CD4-positive, alpha-beta T cell (primary cell): ENCODE measurements at regions not wholly inside any gene's neighbourhood (a gene's known extent, or its start where the extent isn't known, plus 50 kb on each side); places are given as distances from the start of the nearest gene placed in this dataset.

Source experiments
- ATAC-seq: fragments of 200-7000 bp; cut with Tn5 transposase; one replicate; pipeline ENCODE4 v1.10.0; 2022; ENCODE audit warnings: mild to moderate bottlenecking; ENCODE audit not compliant: poor library complexity
- CTCF ChIA-PET: fragments of 350-600 bp; sonication (Branson Sonifier 250); formaldehyde crosslinking; loops from one replicate; lab custom pipeline; 2021; ENCODE audit warnings: antibody characterized with exemption, inconsistent platforms; lab: Charles Lee
- POLR2A ChIA-PET: fragments of 350-600 bp; sonication (Branson Sonifier 250); formaldehyde crosslinking; loops from one replicate; lab custom pipeline; 2021; ENCODE audit warnings: antibody characterized with exemption, inconsistent platforms; lab: Charles Lee
- DNase-seq, 14 experiments: peaks; one replicate each; pipeline ENCODE4 v3.0.0-alpha.2; 2013 to 2020; ENCODE audit warnings: mixed read lengths in 2 of 14
- H3K27ac ChIP-seq, 2 donors: one replicate each; pipeline versions ENCODE4 v1.5.1 to v1.7.0; 2013; ENCODE audit warnings: low read length in 2 of 2, low read depth in 1 of 2, mild to moderate bottlenecking in 1 of 2
- H3K27me3 ChIP-seq, 2 experiments: 1 replicate in 1 of 2; 2 replicates in 1 of 2; pipeline versions ENCODE4 v1.6.1 to v1.7.0; 2013; ENCODE audit warnings: low read length in 2 of 2, control low read depth in 1 of 2, mild to moderate bottlenecking in 1 of 2, moderate library complexity in 1 of 2; ENCODE audit not compliant: insufficient read depth in 2 of 2, control insufficient read depth in 1 of 2
- H3K36me3 ChIP-seq: one replicate; pipeline ENCODE4 v1.6.1; 2013; ENCODE audit warnings: low read length, control low read depth; ENCODE audit not compliant: insufficient read depth
- H3K4me1 ChIP-seq: one replicate; pipeline ENCODE4 v1.6.1; 2013; ENCODE audit warnings: low read length, control low read depth; ENCODE audit not compliant: insufficient read depth
- H3K4me3 ChIP-seq: one replicate; pipeline ENCODE4 v1.5.1; 2013; ENCODE audit warnings: mild to moderate bottlenecking, low read length, moderate library complexity
- H3K9me3 ChIP-seq, 2 experiments: 1 replicate in 1 of 2; 2 replicates in 1 of 2; pipeline versions ENCODE4 v1.6.1 to v1.7.0; 2013; ENCODE audit warnings: low read length in 2 of 2, mild to moderate bottlenecking in 2 of 2, control low read depth in 1 of 2, moderate library complexity in 1 of 2; ENCODE audit not compliant: control insufficient read depth in 1 of 2, insufficient read depth in 1 of 2
- H3K27ac Mint-ChIP-seq: one replicate; pipeline ENCODE4 v1.8.0; 2020; ENCODE audit warnings: mixed read lengths
- H3K27me3 Mint-ChIP-seq: one replicate; pipeline ENCODE4 v1.8.0; 2021; ENCODE audit warnings: mixed read lengths
- H3K36me3 Mint-ChIP-seq: one replicate; pipeline ENCODE4 v1.8.0; 2021; ENCODE audit warnings: low read depth, mixed read lengths
- H3K4me1 Mint-ChIP-seq: one replicate; pipeline ENCODE4 v1.8.0; 2021; ENCODE audit warnings: low read depth, mixed read lengths
- H3K4me3 Mint-ChIP-seq: one replicate; pipeline ENCODE4 v1.8.0; 2020; ENCODE audit warnings: mild to moderate bottlenecking, mixed read lengths
- H3K9me3 Mint-ChIP-seq: one replicate; pipeline ENCODE4 v1.8.0; 2020; ENCODE audit warnings: mixed read lengths
- intact Hi-C, 2 experiments: fragments of 100-400 bp; cut with DNase I in 1 of 2; cut with micrococcal nuclease in 1 of 2; formaldehyde crosslinking; loops; one replicate each; pipeline versions ENCODE4 v1.15.1 to v1.9.0; 2023 to 2025; cut with DNase I, micrococcal nuclease
- TF ChIP-seq, protein P1 (sequence below): fragments of 200-600 bp; IDR thresholded peaks from one replicate; pipeline ENCODE4 v1.8.0; 2022; ENCODE audit warnings: antibody characterized with exemption, mild to moderate bottlenecking

DNA sequence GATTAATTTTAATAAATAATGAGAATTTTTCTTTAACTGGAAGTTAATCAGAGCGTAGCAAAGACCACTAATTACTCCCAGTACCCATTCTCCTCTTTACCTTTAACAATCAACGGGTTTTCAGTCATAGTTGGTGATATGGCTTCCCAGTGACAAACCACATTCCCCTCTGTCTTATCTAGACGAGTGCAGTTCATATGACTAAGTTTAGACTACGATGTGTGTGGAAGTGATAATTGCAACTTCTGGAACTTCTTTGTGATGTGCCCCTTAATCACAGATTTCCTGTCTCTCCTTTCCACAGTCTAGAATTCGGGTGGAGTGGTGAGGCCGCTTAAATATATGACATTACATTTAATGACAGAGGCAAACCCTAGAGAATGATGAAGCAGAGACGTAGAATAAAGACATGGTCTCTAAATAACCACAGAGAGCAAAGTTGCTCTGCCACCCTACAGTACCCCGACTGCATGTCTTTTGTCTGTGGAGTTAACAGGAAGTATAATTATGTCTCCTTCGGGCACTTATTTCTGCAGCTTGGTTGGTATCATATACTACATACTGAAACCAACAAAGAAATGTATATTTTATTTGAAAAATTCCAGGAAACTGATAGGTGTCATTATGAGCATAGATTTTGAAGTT is 693.3 kb upstream of the CDH7 start:
- Histone ChIP-seq H3K4me1 (no peaks in the 10 kb centered on the region), H3K9me3 (peaks cover 0 to 4% of the 10 kb centered on the region in 2 experiments), H3K27ac (no peak overlapping the region), H3K27me3 (no peaks in the 10 kb centered on the region), H3K36me3 (no peaks in the 10 kb centered on the region), H3K4me3 (no peak overlapping the region)
- Mint-ChIP-seq H3K27me3 (no peaks in the 10 kb centered on the region), H3K27ac (no peak overlapping the region), H3K36me3 (no peaks in the 10 kb centered on the region), H3K9me3 (peaks cover 9% of the 10 kb centered on the region), H3K4me1 (no peaks in the 10 kb centered on the region), H3K4me3 (no peak overlapping the region)
- TF ChIP-seq, protein P1, sequence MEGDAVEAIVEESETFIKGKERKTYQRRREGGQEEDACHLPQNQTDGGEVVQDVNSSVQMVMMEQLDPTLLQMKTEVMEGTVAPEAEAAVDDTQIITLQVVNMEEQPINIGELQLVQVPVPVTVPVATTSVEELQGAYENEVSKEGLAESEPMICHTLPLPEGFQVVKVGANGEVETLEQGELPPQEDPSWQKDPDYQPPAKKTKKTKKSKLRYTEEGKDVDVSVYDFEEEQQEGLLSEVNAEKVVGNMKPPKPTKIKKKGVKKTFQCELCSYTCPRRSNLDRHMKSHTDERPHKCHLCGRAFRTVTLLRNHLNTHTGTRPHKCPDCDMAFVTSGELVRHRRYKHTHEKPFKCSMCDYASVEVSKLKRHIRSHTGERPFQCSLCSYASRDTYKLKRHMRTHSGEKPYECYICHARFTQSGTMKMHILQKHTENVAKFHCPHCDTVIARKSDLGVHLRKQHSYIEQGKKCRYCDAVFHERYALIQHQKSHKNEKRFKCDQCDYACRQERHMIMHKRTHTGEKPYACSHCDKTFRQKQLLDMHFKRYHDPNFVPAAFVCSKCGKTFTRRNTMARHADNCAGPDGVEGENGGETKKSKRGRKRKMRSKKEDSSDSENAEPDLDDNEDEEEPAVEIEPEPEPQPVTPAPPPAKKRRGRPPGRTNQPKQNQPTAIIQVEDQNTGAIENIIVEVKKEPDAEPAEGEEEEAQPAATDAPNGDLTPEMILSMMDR = no peak
- DNase-seq (no peak), ATAC-seq (no peak)
- ChIA-PET CTCF (no interaction called here), POLR2A (no interaction called here)
- intact Hi-C loops = no loop called here

DNA sequence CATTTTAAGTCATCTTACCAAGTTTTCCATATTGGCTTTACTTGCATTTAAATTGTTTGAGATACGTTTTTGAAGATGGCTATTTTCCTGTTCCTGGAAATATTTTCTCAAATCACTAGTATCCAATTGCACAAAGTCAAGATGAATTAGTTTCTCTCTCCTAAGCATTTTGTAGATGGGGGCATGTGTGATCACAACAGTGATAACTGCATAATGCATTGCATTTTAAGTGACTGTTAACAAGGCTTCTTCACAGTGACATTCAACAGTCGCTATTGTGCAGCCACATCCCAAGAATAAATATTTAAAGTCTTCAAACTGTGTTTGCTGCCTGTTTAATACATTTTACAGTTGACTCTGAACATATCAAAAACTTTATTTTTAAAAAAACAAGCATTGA is 694.2 kb upstream of the CDH7 start:
- Histone ChIP-seq H3K27me3 (no peaks in the 10 kb centered on the region), H3K4me1 (no peaks in the 10 kb centered on the region), H3K36me3 (no peaks in the 10 kb centered on the region), H3K9me3 (no peaks in the 10 kb centered on the region), H3K4me3 (no peak overlapping the region), H3K27ac (no peak overlapping the region)
- POLR2A ChIA-PET = no interaction called here
- Mint-ChIP-seq H3K4me1 (no peaks in the 10 kb centered on the region), H3K27me3 (no peaks in the 10 kb centered on the region), H3K36me3 (no peaks in the 10 kb centered on the region), H3K4me3 (no peak overlapping the region), H3K27ac (no peak overlapping the region), H3K9me3 (peaks cover 3% of the 10 kb centered on the region)
- intact Hi-C loops = no loop called here
- no peak for DNase-seq
- ATAC-seq = no peak
- TF ChIP-seq, protein P1 = no peak
- CTCF ChIA-PET = no interaction called here

GRCh38 chr18:65049586-65049985 is 701.2 kb upstream of the CDH7 start:
- no peaks in the 10 kb centered on the region for H3K4me1 Mint-ChIP-seq
- H3K27me3 ChIP-seq = no peaks in the 10 kb centered on the region
- H3K4me3 ChIP-seq = no peak overlapping the region
- POLR2A ChIA-PET = no interaction called here
- no peaks in the 10 kb centered on the region for H3K4me1 ChIP-seq
- ATAC-seq (no peak), DNase-seq (no peak)
- CTCF ChIA-PET = no interaction called here
- no peaks in the 10 kb centered on the region for H3K36me3 Mint-ChIP-seq
- TF ChIP-seq, protein P1 = no peak
- H3K27ac ChIP-seq = no peak overlapping the region
- no peaks in the 10 kb centered on the region for H3K27me3 Mint-ChIP-seq
- no peak overlapping the region for H3K27ac Mint-ChIP-seq
- no peaks in the 10 kb centered on the region for H3K9me3 ChIP-seq
- H3K36me3 ChIP-seq = no peaks in the 10 kb centered on the region
- intact Hi-C loops = no loop called here
- H3K9me3 Mint-ChIP-seq = peaks cover 10% of the 10 kb centered on the region
- H3K4me3 Mint-ChIP-seq = no peak overlapping the region
